ENCODE measurements at regions not wholly inside any gene's neighbourhood (a gene's known extent, or its start where the extent isn't known, plus 50 kb on each side); places are given as distances from the start of the nearest gene placed in this dataset.

- Histone ChIP-seq H3K27ac (no peak overlapping the region), H3K27me3 (no peaks in the 10 kb centered on the region), H3K36me3 (no peaks in the 10 kb centered on the region), H3K4me1 (no peaks in the 10 kb centered on the region), H3K4me3 (no peak overlapping the region), H3K9me3 (no peaks in the 10 kb centered on the region)
- DNase-seq (ENCODE audit: extremely low spot score in 2 of 2) = no peak
- TF ChIP-seq POLR2AphosphoS5 (IDR thresholded peaks at IDR 0.05; ENCODE audit: insufficient read depth in 1 of 2, low read depth in 1 of 2) (no peak), CTCF (IDR thresholded peaks at IDR 0.05) (no peak), POLR2A (IDR thresholded peaks at IDR 0.05) (no peak)
- intact Hi-C loops (cut with DNase I) = no loop called here
Measured at GRCh38 chr3:150278843-150279381, 129.2 kb upstream of the TSC22D2 start.

- no peak overlapping the region for H3K27ac ChIP-seq
- intact Hi-C loops (cut with DNase I) = no loop called here
Measured at GRCh38 chr3:150278195-150278594, 129.9 kb upstream of the TSC22D2 start.

DNA sequence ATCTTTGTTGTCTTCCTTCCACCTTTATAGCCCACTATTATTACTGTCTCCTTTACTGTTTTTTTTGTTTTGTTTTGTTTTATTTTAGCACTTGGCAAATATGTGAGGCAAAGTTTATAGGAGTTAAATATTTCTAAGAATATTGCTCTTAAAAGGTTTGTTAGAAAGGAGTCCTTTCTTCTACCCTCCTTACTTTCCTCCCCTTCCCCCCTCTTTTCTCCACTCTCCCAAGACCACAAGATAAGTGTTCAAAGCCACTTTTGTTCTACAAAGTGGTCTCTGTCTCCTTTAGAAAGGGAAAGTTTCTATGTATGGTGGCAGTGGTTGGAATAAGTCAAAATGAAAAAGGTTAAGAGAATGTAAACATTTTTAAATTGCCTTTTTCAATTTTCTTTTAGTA is 130.7 kb upstream of the TSC22D2 start:
- H3K4me1 ChIP-seq = no peaks in the 10 kb centered on the region
- no peak for TF ChIP-seq POLR2A (IDR thresholded peaks at IDR 0.05)
- TF ChIP-seq POLR2AphosphoS5 (IDR thresholded peaks at IDR 0.05; ENCODE audit: insufficient read depth in 1 of 2, low read depth in 1 of 2) = no peak
- no peak for TF ChIP-seq CTCF (IDR thresholded peaks at IDR 0.05)
- intact Hi-C loops (cut with DNase I) = no loop called here
- H3K4me3 ChIP-seq = no peak overlapping the region
- no peak overlapping the region for H3K27ac ChIP-seq
- no peaks in the 10 kb centered on the region for H3K36me3 ChIP-seq
- no peak for DNase-seq (ENCODE audit: extremely low spot score in 2 of 2)
- no peaks in the 10 kb centered on the region for H3K27me3 ChIP-seq
- H3K9me3 ChIP-seq = no peaks in the 10 kb centered on the region

More at GRCh38 chr3:150278195-150278594, 129.9 kb upstream of the TSC22D2 start:
- H3K4me1 ChIP-seq = no peaks in the 10 kb centered on the region
- no peak for DNase-seq (ENCODE audit: extremely low spot score in 2 of 2)
- no peaks in the 10 kb centered on the region for H3K27me3 ChIP-seq
- no peaks in the 10 kb centered on the region for H3K36me3 ChIP-seq
- H3K9me3 ChIP-seq = no peaks in the 10 kb centered on the region
- no peak for TF ChIP-seq POLR2AphosphoS5 (IDR thresholded peaks at IDR 0.05; ENCODE audit: insufficient read depth in 1 of 2, low read depth in 1 of 2)
- TF ChIP-seq POLR2A (IDR thresholded peaks at IDR 0.05) = no peak
- no peak for TF ChIP-seq CTCF (IDR thresholded peaks at IDR 0.05)
- no peak overlapping the region for H3K4me3 ChIP-seq

DNA sequence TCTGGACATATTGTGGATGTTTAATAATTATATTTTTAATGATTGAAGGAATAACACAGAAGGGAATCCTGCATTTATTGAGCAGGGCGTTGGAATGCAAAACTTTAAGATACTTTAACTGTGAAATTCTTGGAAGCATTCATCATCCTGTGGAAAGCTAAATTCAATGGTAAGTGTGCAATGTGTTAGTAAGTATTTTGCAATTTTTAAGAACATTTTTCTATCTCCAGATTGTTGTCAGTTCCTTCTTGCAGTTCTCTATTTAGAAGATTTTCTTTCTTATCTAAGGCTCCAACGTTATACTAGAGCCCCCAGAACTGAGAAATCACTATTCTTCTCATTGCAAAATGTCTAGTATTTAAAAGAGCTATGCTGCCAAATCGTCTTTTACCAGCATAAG is 132.2 kb upstream of the TSC22D2 start:
- no peak overlapping the region for H3K4me3 ChIP-seq
- TF ChIP-seq POLR2AphosphoS5 (IDR thresholded peaks at IDR 0.05; ENCODE audit: insufficient read depth in 1 of 2, low read depth in 1 of 2) (no peak), CTCF (IDR thresholded peaks at IDR 0.05) (no peak), POLR2A (IDR thresholded peaks at IDR 0.05) (no peak)
- H3K27me3 ChIP-seq = no peaks in the 10 kb centered on the region
- H3K4me1 ChIP-seq = no peaks in the 10 kb centered on the region
- H3K9me3 ChIP-seq = no peaks in the 10 kb centered on the region
- intact Hi-C loops (cut with DNase I) = no loop called here
- H3K27ac ChIP-seq = no peak overlapping the region
- H3K36me3 ChIP-seq = no peaks in the 10 kb centered on the region
- no peak for DNase-seq (ENCODE audit: extremely low spot score in 2 of 2)

- no peaks in the 10 kb centered on the region for H3K27me3 ChIP-seq
- intact Hi-C loops (cut with DNase I) = no loop called here
Measured at GRCh38 chr3:150274372-150274771, 133.7 kb upstream of the TSC22D2 start.

More at GRCh38 chr3:150274372-150274771, 133.7 kb upstream of the TSC22D2 start:
- TF ChIP-seq POLR2AphosphoS5 (IDR thresholded peaks at IDR 0.05; ENCODE audit: insufficient read depth in 1 of 2, low read depth in 1 of 2) (no peak), POLR2A (IDR thresholded peaks at IDR 0.05) (no peak), CTCF (IDR thresholded peaks at IDR 0.05) (no peak)
- Histone ChIP-seq H3K4me1 (no peaks in the 10 kb centered on the region), H3K27ac (no peak overlapping the region), H3K4me3 (no peak overlapping the region), H3K9me3 (no peaks in the 10 kb centered on the region), H3K36me3 (no peaks in the 10 kb centered on the region)
- DNase-seq (ENCODE audit: extremely low spot score in 2 of 2) = no peak
